Testis (tissue), 2 donors: ENCODE measurements at regions not wholly inside any gene's neighbourhood (a gene's known extent, or its start where the extent isn't known, plus 50 kb on each side); places are given as distances from the start of the nearest gene placed in this dataset.

ENCODE experiments used
- DNase-seq: peaks from one replicate; pipeline ENCODE4 v3.0.0-alpha.2; 2019
- H3K27ac ChIP-seq, 2 donors: fragments of 200-600 bp; sonication (generic); one replicate each; pipeline ENCODE4 v1.5.1; 2019
- H3K27me3 ChIP-seq: fragments of 200-600 bp; sonication (generic); one replicate; pipeline ENCODE4 v1.5.1; 2019
- H3K36me3 ChIP-seq: fragments of 200-600 bp; sonication (generic); one replicate; pipeline ENCODE4 v1.5.1; 2017; ENCODE audit warnings: low read depth; ENCODE audit errors: missing control alignments
- H3K4me1 ChIP-seq: fragments of 200-600 bp; sonication (generic); one replicate; pipeline ENCODE4 v1.5.1; 2019
- H3K4me3 ChIP-seq, 2 donors: fragments of 200-600 bp; sonication (generic); one replicate each; pipeline ENCODE4 v1.5.1; 2017 to 2019
- H3K9me3 ChIP-seq: fragments of 200-600 bp; sonication (generic); one replicate; pipeline ENCODE4 v1.5.1; 2017
- POLR2A ChIP-seq: fragments of 450-650 bp; IDR thresholded peaks from one replicate; pipeline ENCODE4 v1.6.1; 2017; ENCODE audit warnings: antibody characterized with exemption, mild to moderate bottlenecking, moderate library complexity
- WGBS, 2 donors: methylation state at CpG; one replicate each; pipeline ENCODE4 v1.1.5; 2018; 5-methylcytosine and 5-hydroxymethylcytosine counted together
- intact Hi-C: fragments of 100-400 bp; cut with DNase I; formaldehyde crosslinking; loops from one replicate; pipeline ENCODE4 v1.15.1; 2023; ENCODE audit warnings: low total_unique reads
- TF ChIP-seq, protein P1 (sequence below), 3 experiments: fragments of 450-650 bp in 2 of 3; fragments of 200-600 bp in 1 of 3; sonication (generic) in 1 of 3; IDR thresholded peaks; one replicate each; pipeline ENCODE4 v1.5.1; 2016 to 2019; ENCODE audit warnings: antibody characterized with exemption in 3 of 3, mild to moderate bottlenecking in 2 of 3, moderate library complexity in 1 of 3

DNA sequence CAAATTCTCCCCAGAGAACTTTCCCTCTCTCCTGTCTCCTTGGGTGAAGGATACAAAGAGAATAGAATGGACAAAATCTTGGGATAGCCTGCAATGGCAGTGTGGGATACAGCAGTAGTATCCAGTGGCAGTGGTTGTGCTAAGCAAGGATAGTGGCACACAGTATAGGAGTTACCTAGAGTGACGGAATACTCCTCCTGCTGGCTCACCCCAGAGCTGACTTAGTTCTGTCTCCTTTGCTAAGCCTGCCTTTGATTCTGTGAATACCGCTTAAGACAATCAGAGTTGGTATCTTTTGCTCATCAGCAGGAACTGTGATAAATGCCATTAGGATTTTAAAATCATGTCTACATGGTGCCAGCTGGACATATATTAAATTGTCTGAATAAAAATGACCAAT, 404.3 kb downstream of the JRKL start:
- Histone ChIP-seq H3K27ac (no peak overlapping the region), H3K36me3 (no peaks in the 10 kb centered on the region), H3K4me3 (no peak overlapping the region), H3K4me1 (no peaks in the 10 kb centered on the region), H3K27me3 (no peaks in the 10 kb centered on the region), H3K9me3 (no peaks in the 10 kb centered on the region)
- no peak for DNase-seq
- no peak for TF ChIP-seq POLR2A
- TF ChIP-seq, protein P1, sequence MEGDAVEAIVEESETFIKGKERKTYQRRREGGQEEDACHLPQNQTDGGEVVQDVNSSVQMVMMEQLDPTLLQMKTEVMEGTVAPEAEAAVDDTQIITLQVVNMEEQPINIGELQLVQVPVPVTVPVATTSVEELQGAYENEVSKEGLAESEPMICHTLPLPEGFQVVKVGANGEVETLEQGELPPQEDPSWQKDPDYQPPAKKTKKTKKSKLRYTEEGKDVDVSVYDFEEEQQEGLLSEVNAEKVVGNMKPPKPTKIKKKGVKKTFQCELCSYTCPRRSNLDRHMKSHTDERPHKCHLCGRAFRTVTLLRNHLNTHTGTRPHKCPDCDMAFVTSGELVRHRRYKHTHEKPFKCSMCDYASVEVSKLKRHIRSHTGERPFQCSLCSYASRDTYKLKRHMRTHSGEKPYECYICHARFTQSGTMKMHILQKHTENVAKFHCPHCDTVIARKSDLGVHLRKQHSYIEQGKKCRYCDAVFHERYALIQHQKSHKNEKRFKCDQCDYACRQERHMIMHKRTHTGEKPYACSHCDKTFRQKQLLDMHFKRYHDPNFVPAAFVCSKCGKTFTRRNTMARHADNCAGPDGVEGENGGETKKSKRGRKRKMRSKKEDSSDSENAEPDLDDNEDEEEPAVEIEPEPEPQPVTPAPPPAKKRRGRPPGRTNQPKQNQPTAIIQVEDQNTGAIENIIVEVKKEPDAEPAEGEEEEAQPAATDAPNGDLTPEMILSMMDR (IDR thresholded peaks at IDR 0.05) = no peak
- WGBS, 2 donors = 95 to 100% methylated on average over 2 of the region's 2 CpGs
- intact Hi-C loops = no loop called here

DNA sequence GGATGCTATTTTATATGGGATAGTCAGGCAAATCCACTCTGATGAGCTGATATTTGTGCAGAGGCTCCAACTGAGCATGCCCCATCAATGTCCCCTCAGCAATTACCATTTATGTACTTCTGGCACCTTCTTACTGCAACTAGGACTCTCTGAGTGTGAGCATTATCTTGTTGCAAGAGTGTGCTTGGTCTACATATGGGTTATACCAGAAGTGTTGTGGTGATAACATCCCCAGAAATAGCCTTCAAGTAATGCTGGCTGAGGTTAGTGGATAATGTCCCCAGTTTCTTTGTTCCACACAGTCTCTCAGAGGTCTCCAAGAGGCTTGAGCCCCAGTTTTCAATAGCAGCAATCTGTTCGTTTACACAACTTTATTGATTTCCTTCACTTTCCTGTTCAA, 408.6 kb downstream of the JRKL start:
- Histone ChIP-seq H3K27ac (no peak overlapping the region), H3K4me1 (no peaks in the 10 kb centered on the region), H3K36me3 (no peaks in the 10 kb centered on the region), H3K9me3 (no peaks in the 10 kb centered on the region), H3K4me3 (no peak overlapping the region), H3K27me3 (no peaks in the 10 kb centered on the region)
- TF ChIP-seq POLR2A = no peak
- TF ChIP-seq, protein P1 (IDR thresholded peaks at IDR 0.05) = no peak
- no peak for DNase-seq
- WGBS, 2 donors = 35 to 61% methylated on average over 1 of the region's 1 CpG
- intact Hi-C loops = no loop called here

DNA sequence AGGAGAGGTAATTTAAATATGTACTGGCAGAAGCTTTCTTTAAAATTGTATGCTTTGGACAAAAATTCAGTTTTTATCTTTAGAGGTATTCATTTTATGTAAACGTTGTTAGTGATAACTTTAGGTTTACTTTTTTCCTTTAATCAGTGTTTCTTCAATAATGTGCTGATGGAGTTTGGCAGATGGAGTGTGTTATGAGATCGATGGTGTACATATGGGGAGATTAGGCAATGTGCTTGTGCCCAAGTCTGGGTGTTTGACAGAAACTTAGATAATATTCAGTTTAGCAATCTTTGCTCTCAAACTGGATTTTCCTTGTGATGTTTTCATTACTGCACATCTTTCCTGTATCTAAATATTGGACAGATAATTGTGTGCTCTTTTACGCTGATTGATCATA, 425.4 kb downstream of the JRKL start:
- WGBS, 2 donors = 48 to 52% methylated on average over 3 of the region's 3 CpGs
- Histone ChIP-seq H3K9me3 (no peaks in the 10 kb centered on the region), H3K4me3 (no peak overlapping the region), H3K27me3 (no peaks in the 10 kb centered on the region), H3K36me3 (no peaks in the 10 kb centered on the region), H3K27ac (no peak overlapping the region), H3K4me1 (no peaks in the 10 kb centered on the region)
- intact Hi-C loops = no loop called here
- DNase-seq = no peak
- TF ChIP-seq POLR2A = no peak
- TF ChIP-seq, protein P1 (IDR thresholded peaks at IDR 0.05) = no peak

DNA sequence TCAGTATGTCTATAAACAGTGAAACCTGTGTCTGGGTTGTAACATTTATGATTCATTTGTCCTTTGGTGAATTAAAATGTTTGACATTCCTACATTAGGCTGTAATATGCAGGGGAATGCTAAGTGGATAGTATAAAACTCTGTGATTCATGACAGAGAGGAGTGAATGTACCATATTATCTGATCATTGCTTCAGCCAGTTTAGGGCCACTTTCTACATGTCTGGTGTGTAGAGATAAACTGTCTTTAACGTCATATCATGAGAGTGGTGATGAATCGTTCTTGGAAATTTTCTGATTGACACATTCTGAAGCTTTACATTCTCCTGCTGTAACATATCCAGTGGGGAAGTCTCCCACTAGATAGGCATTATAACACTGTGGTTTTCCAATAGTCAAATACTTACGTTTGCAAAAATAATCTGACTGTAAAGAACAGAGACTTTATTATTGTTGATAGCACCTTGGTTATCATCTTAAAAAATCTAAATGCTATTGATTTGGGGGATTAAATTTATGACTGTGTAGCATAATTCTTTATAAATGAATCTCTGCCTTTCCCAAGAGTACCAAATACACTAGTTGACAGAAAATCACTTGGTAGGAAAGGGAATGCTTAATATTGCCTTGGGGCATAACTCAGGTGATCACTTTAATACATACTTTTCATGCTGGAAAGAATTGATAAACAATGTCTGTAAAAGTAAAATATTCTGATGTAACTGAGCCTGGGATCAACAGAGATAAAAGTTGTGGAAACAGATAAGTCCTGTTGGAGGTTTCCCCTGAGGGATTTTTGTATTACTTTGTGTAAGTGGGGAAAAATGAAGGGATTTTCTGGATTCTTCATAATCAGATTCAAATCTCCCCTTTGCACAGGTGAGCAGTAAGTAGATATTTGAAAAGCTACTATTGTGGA, 427.9 kb downstream of the JRKL start:
- no peaks in the 10 kb centered on the region for H3K4me1 ChIP-seq
- no peak overlapping the region for H3K4me3 ChIP-seq
- no peaks in the 10 kb centered on the region for H3K27me3 ChIP-seq
- intact Hi-C loops = no loop called here
- TF ChIP-seq, protein P1 (IDR thresholded peaks at IDR 0.05) = no peak
- no peak for TF ChIP-seq POLR2A
- no peaks in the 10 kb centered on the region for H3K36me3 ChIP-seq
- H3K27ac ChIP-seq = no peak overlapping the region
- 65 to 72% methylated on average over 3 of the region's 3 CpGs for WGBS, 2 donors
- no peak for DNase-seq
- no peaks in the 10 kb centered on the region for H3K9me3 ChIP-seq

DNA sequence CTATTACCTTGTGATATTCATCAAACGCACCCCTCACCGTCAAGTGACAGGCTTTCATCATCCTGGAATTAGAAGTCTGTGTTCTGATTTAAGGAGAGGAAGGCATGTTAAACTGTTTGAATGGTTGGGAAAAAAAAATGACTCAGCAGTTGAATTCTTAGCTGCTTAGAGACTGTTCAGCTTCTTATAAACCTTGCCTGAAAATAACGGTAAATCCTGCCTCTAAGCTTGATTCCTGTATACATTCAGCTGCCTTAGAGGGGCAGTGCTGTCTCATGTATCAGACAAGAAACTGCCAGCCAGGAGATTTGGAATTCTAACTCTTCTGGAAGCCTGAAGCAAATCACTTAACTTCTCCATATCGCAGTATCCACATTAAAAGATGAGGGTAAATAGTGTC, 437.4 kb downstream of the JRKL start:
- WGBS, 2 donors = 59 to 66% methylated on average over 4 of the region's 4 CpGs

More for the DNA sequence above, 437.4 kb downstream of the JRKL start:
- H3K4me1 ChIP-seq = no peaks in the 10 kb centered on the region
- peak; percentile 19 for DNase-seq
- no peaks in the 10 kb centered on the region for H3K9me3 ChIP-seq
- intact Hi-C loops = no loop called here
- no peak overlapping the region for H3K4me3 ChIP-seq
- no peaks in the 10 kb centered on the region for H3K27me3 ChIP-seq
- H3K36me3 ChIP-seq = no peaks in the 10 kb centered on the region
- TF ChIP-seq, protein P1 (IDR thresholded peaks at IDR 0.05) = no peak
- TF ChIP-seq POLR2A = no peak
- H3K27ac ChIP-seq = no peak overlapping the region
